Thoracic aorta (tissue), 2 donors: ENCODE measurements at regions not wholly inside any gene's neighbourhood (a gene's known extent, or its start where the extent isn't known, plus 50 kb on each side); places are given as distances from the start of the nearest gene placed in this dataset.

Source experiments
- ATAC-seq: fragments of 150-250 bp; one replicate; pipeline ENCODE4 v1.8.0; 2017; ENCODE audit warnings: low read depth; ENCODE audit not compliant: insufficient number of reproducible peaks, low FRiP score
- DNase-seq: peaks from one replicate; pipeline ENCODE4 v3.0.0-alpha.2; 2020; ENCODE audit warnings: low spot score
- H3K27ac ChIP-seq, 2 donors: fragments of 200-600 bp; sonication (generic); 1 replicate in 1 of 2; 2 replicates in 1 of 2; pipeline ENCODE4 v1.5.1; 2016; ENCODE audit warnings: mild to moderate bottlenecking in 2 of 2, moderate library complexity in 2 of 2
- H3K27me3 ChIP-seq: fragments of 200-600 bp; sonication (generic); replicated peaks from 2 replicates; pipeline ENCODE4 v1.6.0; 2016; ENCODE audit warnings: mild to moderate bottlenecking; ENCODE audit not compliant: insufficient read depth
- H3K36me3 ChIP-seq: fragments of 200-600 bp; sonication (generic); one replicate; pipeline ENCODE4 v1.5.1; 2016
- H3K4me1 ChIP-seq, 2 donors: fragments of 200-600 bp; sonication (generic); 1 replicate in 1 of 2; 2 replicates in 1 of 2; pipeline versions ENCODE4 v1.5.1 to v1.6.0; 2016; ENCODE audit warnings: low read depth in 2 of 2, mild to moderate bottlenecking in 1 of 2; ENCODE audit not compliant: control insufficient read depth in 1 of 2
- H3K4me3 ChIP-seq: fragments of 200-600 bp; sonication (generic); 2 replicates; pipeline ENCODE4 v1.5.1; 2016; ENCODE audit warnings: mild to moderate bottlenecking
- H3K9me3 ChIP-seq: fragments of 200-600 bp; sonication (generic); 2 replicates; pipeline ENCODE4 v1.5.1; 2016
- CTCF ChIP-seq: fragments of 200-600 bp; sonication (generic); IDR thresholded peaks from one replicate; pipeline ENCODE4 v1.5.1; 2019; ENCODE audit warnings: antibody characterized with exemption

- Histone ChIP-seq H3K9me3 (no peaks in the 10 kb centered on the region), H3K4me3 (no peak overlapping the region), H3K27me3 (no peaks in the 10 kb centered on the region), H3K36me3 (no peaks in the 10 kb centered on the region), H3K27ac (no peak overlapping the region), H3K4me1 (no peaks in the 10 kb centered on the region)
- no peak for TF ChIP-seq CTCF
- no peak for ATAC-seq
- no peak for DNase-seq
Measured at GRCh38 chr18:8977701-8978100, 124.8 kb upstream of the NDUFV2 start.

- Histone ChIP-seq H3K36me3 (no peaks in the 10 kb centered on the region), H3K4me1 (no peaks in the 10 kb centered on the region), H3K27me3 (no peaks in the 10 kb centered on the region), H3K9me3 (no peaks in the 10 kb centered on the region), H3K27ac (no peak overlapping the region), H3K4me3 (no peak overlapping the region)
- DNase-seq: no peak
- TF ChIP-seq CTCF: no peak
- ATAC-seq: no peak
Measured at GRCh38 chr18:8978394-8978793, 124.1 kb upstream of the NDUFV2 start.

- no peaks in the 10 kb centered on the region for H3K36me3 ChIP-seq
- ATAC-seq (no peak), DNase-seq (no peak)
- H3K4me1 ChIP-seq: no peaks in the 10 kb centered on the region
- TF ChIP-seq CTCF: no peak
- no peaks in the 10 kb centered on the region for H3K27me3 ChIP-seq
- H3K9me3 ChIP-seq: no peaks in the 10 kb centered on the region
- H3K4me3 ChIP-seq: no peak overlapping the region
- no peak overlapping the region for H3K27ac ChIP-seq
Measured at GRCh38 chr18:8979258-8979988, 123.1 kb upstream of the NDUFV2 start.

- Histone ChIP-seq H3K27me3 (no peaks in the 10 kb centered on the region), H3K4me1 (no peaks in the 10 kb centered on the region), H3K27ac (no peak overlapping the region), H3K4me3 (no peak overlapping the region), H3K36me3 (no peaks in the 10 kb centered on the region), H3K9me3 (no peaks in the 10 kb centered on the region)
- DNase-seq: no peak
- ATAC-seq: no peak
- no peak for TF ChIP-seq CTCF
Measured at GRCh38 chr18:8980496-8980895, 122.0 kb upstream of the NDUFV2 start.

- TF ChIP-seq CTCF: no peak
- no peaks in the 10 kb centered on the region for H3K4me1 ChIP-seq
- no peaks in the 10 kb centered on the region for H3K36me3 ChIP-seq
- H3K9me3 ChIP-seq: no peaks in the 10 kb centered on the region
- no peak for ATAC-seq
- H3K27me3 ChIP-seq: no peaks in the 10 kb centered on the region
- no peak for DNase-seq
- no peak overlapping the region for H3K27ac ChIP-seq
- H3K4me3 ChIP-seq: no peak overlapping the region
Measured at GRCh38 chr18:8980918-8981317, 121.6 kb upstream of the NDUFV2 start.
